Endothelial cell of umbilical vein (primary cell): ENCODE measurements at regions not wholly inside any gene's neighbourhood (a gene's known extent, or its start where the extent isn't known, plus 50 kb on each side); places are given as distances from the start of the nearest gene placed in this dataset.

ENCODE experiments used
- BruUV-seq: library from RNA; stranded (reverse); fragments of 400-500 nt; replicated peaks from 2 replicates; lab custom pipeline; 2021; lab: Mats Ljungman, UMichigan
- CTCF ChIA-PET: fragments of 300-600, 350-600 bp; sonication (Branson Sonifier 250); formaldehyde crosslinking; loops from one replicate; lab custom pipeline; 2021; ENCODE audit warnings: antibody characterized with exemption, inconsistent platforms; lab: Charles Lee
- POLR2A ChIA-PET: fragments of 300-600, 350-600 bp; sonication (Branson Sonifier 250); formaldehyde crosslinking; loops from one replicate; lab custom pipeline; 2021; ENCODE audit warnings: antibody characterized with exemption, inconsistent platforms; lab: Charles Lee
- DNase-seq: peaks from one replicate; pipeline ENCODE4 v3.0.0-alpha.2; 2011; ENCODE audit warnings: low read depth, low spot score
- FAIRE-seq: peaks from 2 replicates; lab custom pipeline; 2011; peaks lifted over from hg19 to GRCh38; lab: Jason Lieb, UNC
- H2AFZ ChIP-seq: 2 replicates; pipeline ENCODE4 v1.6.0; 2012; ENCODE audit warnings: low read depth, low read length, control low read depth, inconsistent platforms
- H3K27ac ChIP-seq: 2 replicates; pipeline ENCODE4 v1.5.1; 2011; ENCODE audit warnings: low read depth, mild to moderate bottlenecking, control low read depth, low read length, moderate library complexity; ENCODE audit not compliant: insufficient read depth
- H3K27me3 ChIP-seq, 2 experiments: 2 replicates each; pipeline versions ENCODE4 v1.6.0 to v1.6.1; 2011; ENCODE audit warnings: low read length in 2 of 2, mixed read lengths in 1 of 2; ENCODE audit not compliant: control insufficient read depth in 2 of 2, insufficient read depth in 2 of 2
- H3K36me3 ChIP-seq, 2 experiments: 2 replicates in 1 of 2; 3 replicates in 1 of 2; pipeline ENCODE4 v1.5.1; 2011; ENCODE audit warnings: low read length in 2 of 2, mild to moderate bottlenecking in 1 of 2, moderate library complexity in 1 of 2; ENCODE audit not compliant: control insufficient read depth in 2 of 2, insufficient read depth in 2 of 2; ENCODE audit errors: extremely low read depth in 1 of 2
- H3K4me1 ChIP-seq: 3 replicates; pipeline ENCODE4 v1.5.1; 2011; ENCODE audit warnings: mild to moderate bottlenecking, low read length; ENCODE audit not compliant: control insufficient read depth, insufficient read depth; ENCODE audit errors: extremely low read depth
- H3K4me2 ChIP-seq: 2 replicates; pipeline ENCODE4 v1.6.1; 2011; ENCODE audit warnings: low read length, control low read depth, mixed read lengths; ENCODE audit not compliant: insufficient read depth
- H3K4me3 ChIP-seq, 3 experiments: fragments of 200-600 bp in 1 of 3; sonication (generic), shearing (Covaris generic) in 1 of 3; replicated peaks in 1 of 3; 2 replicates each; pipeline ENCODE4 v1.5.1; 2011 to 2016; ENCODE audit warnings: control low read depth in 3 of 3, low read length in 3 of 3, mild to moderate bottlenecking in 2 of 3, inconsistent platforms in 1 of 3, low read depth in 1 of 3, moderate library complexity in 1 of 3; ENCODE audit not compliant: insufficient read depth in 1 of 3
- H3K79me2 ChIP-seq: 2 replicates; pipeline ENCODE4 v1.6.0; 2012; ENCODE audit warnings: low read length, inconsistent platforms; ENCODE audit not compliant: control insufficient read depth, insufficient read depth
- H3K9ac ChIP-seq: replicated peaks from 2 replicates; pipeline ENCODE3; 2011; ENCODE audit warnings: low read length, control low read depth; ENCODE audit not compliant: insufficient read depth; ENCODE audit errors: extremely low read depth
- H3K9me1 ChIP-seq: replicated peaks from 3 replicates; pipeline ENCODE4 v1.6.0; 2011; ENCODE audit warnings: mild to moderate bottlenecking, low read length; ENCODE audit not compliant: control insufficient read depth, insufficient read depth; ENCODE audit errors: extremely low read depth
- H3K9me3 ChIP-seq: replicated peaks from 2 replicates; pipeline ENCODE4 v1.5.1; 2012; ENCODE audit warnings: low read length, inconsistent platforms; ENCODE audit not compliant: control insufficient read depth, insufficient read depth
- H4K20me1 ChIP-seq: replicated peaks from 2 replicates; pipeline ENCODE3; 2011; ENCODE audit warnings: mild to moderate bottlenecking, low read length; ENCODE audit not compliant: control insufficient read depth, insufficient read depth; ENCODE audit errors: extremely low read depth
- CTCF ChIP-seq, 2 donors: IDR thresholded peaks; 1 replicate in 1 of 2; 2 replicates in 1 of 2; pipeline ENCODE4 v1.5.1; 2011; ENCODE audit warnings: low read length in 2 of 2, mild to moderate bottlenecking in 2 of 2, moderate library complexity in 2 of 2, control low read depth in 1 of 2, inconsistent platforms in 1 of 2, low read depth in 1 of 2; ENCODE audit not compliant: insufficient read depth in 1 of 2; ENCODE audit errors: extremely low read depth in 1 of 2
- EZH2 ChIP-seq: IDR thresholded peaks from 2 replicates; pipeline ENCODE4 v1.6.1; 2012; ENCODE audit warnings: borderline replicate concordance, low read depth, mild to moderate bottlenecking, moderate library complexity, low read length, inconsistent platforms; ENCODE audit not compliant: severe bottlenecking
- FOS ChIP-seq: IDR thresholded peaks from 2 replicates; pipeline ENCODE4 v1.6.1; 2011; ENCODE audit warnings: mild to moderate bottlenecking, low read length, moderate library complexity, borderline replicate concordance; ENCODE audit not compliant: insufficient read depth
- GATA2 ChIP-seq: IDR thresholded peaks from 2 replicates; pipeline ENCODE4 v1.7.0; 2011; ENCODE audit warnings: low read depth, mild to moderate bottlenecking, moderate library complexity, mixed read lengths, low read length; ENCODE audit not compliant: insufficient read length, insufficient read depth
- JUN ChIP-seq: IDR thresholded peaks from 2 replicates; pipeline ENCODE4 v1.6.1; 2011; ENCODE audit warnings: borderline replicate concordance, low read depth; ENCODE audit not compliant: insufficient read length, insufficient read depth
- MAX ChIP-seq: IDR thresholded peaks from 2 replicates; pipeline ENCODE4 v1.6.1; 2011; ENCODE audit not compliant: insufficient read depth, insufficient read length
- MYC ChIP-seq: IDR thresholded peaks from one replicate; pipeline ENCODE4 v1.6.1; 2011; ENCODE audit warnings: mild to moderate bottlenecking, low read depth, low read length
- POLR2A ChIP-seq: IDR thresholded peaks from 2 replicates; pipeline ENCODE4 v1.6.1; 2012; ENCODE audit warnings: low read depth, mild to moderate bottlenecking, control low read depth, low read length
- POLR2AphosphoS5 ChIP-seq: IDR thresholded peaks from 2 replicates; pipeline ENCODE4 v1.6.1; 2012; ENCODE audit warnings: low read depth, mild to moderate bottlenecking, control low read depth, low read length, moderate library complexity; ENCODE audit not compliant: insufficient read depth
- dilution Hi-C: fragments of 300-500 bp; cut with MboI; formaldehyde crosslinking; loops from one replicate; pipeline ENCODE4 v1.15.0; 2019; ENCODE audit warnings: low sequenced_read_pairs; ENCODE audit not compliant: extremely low pct_ligation_motif_present
- intact Hi-C: fragments of 100-400 bp; cut with micrococcal nuclease; formaldehyde crosslinking; loops from one replicate; pipeline ENCODE4 v1.10.0; 2022

GRCh38 chr12:17064834-17065233 is 458.9 kb upstream of the LMO3 start:
- Histone ChIP-seq H3K4me1 (no peaks in the 10 kb centered on the region), H3K79me2 (no peaks in the 10 kb centered on the region), H3K4me2 (no peak overlapping the region), H3K9me1 (no peaks in the 10 kb centered on the region), H3K27me3 (no peaks in the 10 kb centered on the region), H2AFZ (no peak overlapping the region), H3K9me3 (peaks cover 2% of the 10 kb centered on the region), H3K9ac (no peak overlapping the region), H3K36me3 (no peaks in the 10 kb centered on the region), H4K20me1 (no peaks in the 10 kb centered on the region), H3K4me3 (no peak overlapping the region), H3K27ac (no peak overlapping the region)
- CTCF ChIA-PET = no interaction called here
- dilution Hi-C loops = no loop called here
- POLR2A ChIA-PET = no interaction called here
- intact Hi-C loops = no loop called here
- no peak for DNase-seq
- FAIRE-seq = no peak
- TF ChIP-seq EZH2 (no peak), MYC (no peak), GATA2 (no peak), FOS (no peak), MAX (no peak), POLR2A (no peak), CTCF (IDR thresholded peaks at IDR 0.05; ENCODE audit: extremely low read depth in 1 of 2, insufficient read depth in 1 of 2, low read depth in 1 of 2, low read length in 2 of 2) (no peak), JUN (no peak), POLR2AphosphoS5 (no peak)
- no TSS peak for BruUV-seq
